ACC112 (cell line): ENCODE measurements at regions not wholly inside any gene's neighbourhood (a gene's known extent, or its start where the extent isn't known, plus 50 kb on each side); places are given as distances from the start of the nearest gene placed in this dataset.
"Not testable (repeated sequence)": the region's sequence is repeated elsewhere in the genome, so short reads cannot be mapped to it uniquely, and the experiment has no call there.

ENCODE experiments used
- H2AFZ ChIP-seq: fragments of 200-600 bp; sonication (generic); one replicate; pipeline ENCODE4 v1.6.0; 2017; ENCODE audit warnings: antibody characterized with exemption, low read length; ENCODE audit not compliant: unreplicated experiment
- H3K27ac ChIP-seq: fragments of 200-600 bp; sonication (generic); 2 replicates; pipeline ENCODE4 v1.5.1; 2014; ENCODE audit warnings: low read depth, mild to moderate bottlenecking, antibody characterized with exemption, low read length, moderate library complexity
- H3K27me3 ChIP-seq: fragments of 200-600 bp; sonication (generic); 2 replicates; pipeline ENCODE4 v1.6.1; 2014; ENCODE audit warnings: mild to moderate bottlenecking, antibody characterized with exemption, low read length, moderate library complexity, mixed read lengths; ENCODE audit not compliant: insufficient read depth
- H3K36me3 ChIP-seq: fragments of 200-600 bp; sonication (generic); 2 replicates; pipeline ENCODE4 v1.6.1; 2016; ENCODE audit warnings: mild to moderate bottlenecking, antibody characterized with exemption, low read length, moderate library complexity, mixed read lengths; ENCODE audit not compliant: insufficient read depth
- H3K4me1 ChIP-seq: fragments of 200-600 bp; sonication (generic); one replicate; pipeline ENCODE4 v1.6.1; 2016; ENCODE audit warnings: low read length, mixed read lengths; ENCODE audit not compliant: insufficient read depth, unreplicated experiment, control insufficient read depth
- H3K4me3 ChIP-seq: fragments of 200-600 bp; sonication (generic); 2 replicates; pipeline ENCODE4 v1.5.1; 2014; ENCODE audit warnings: mild to moderate bottlenecking, low read depth, low read length
- H3K79me2 ChIP-seq: fragments of 200-600 bp; sonication (generic); one replicate; pipeline ENCODE4 v1.6.0; 2016; ENCODE audit warnings: low read length; ENCODE audit not compliant: control insufficient read depth, unreplicated experiment, insufficient read depth

DNA sequence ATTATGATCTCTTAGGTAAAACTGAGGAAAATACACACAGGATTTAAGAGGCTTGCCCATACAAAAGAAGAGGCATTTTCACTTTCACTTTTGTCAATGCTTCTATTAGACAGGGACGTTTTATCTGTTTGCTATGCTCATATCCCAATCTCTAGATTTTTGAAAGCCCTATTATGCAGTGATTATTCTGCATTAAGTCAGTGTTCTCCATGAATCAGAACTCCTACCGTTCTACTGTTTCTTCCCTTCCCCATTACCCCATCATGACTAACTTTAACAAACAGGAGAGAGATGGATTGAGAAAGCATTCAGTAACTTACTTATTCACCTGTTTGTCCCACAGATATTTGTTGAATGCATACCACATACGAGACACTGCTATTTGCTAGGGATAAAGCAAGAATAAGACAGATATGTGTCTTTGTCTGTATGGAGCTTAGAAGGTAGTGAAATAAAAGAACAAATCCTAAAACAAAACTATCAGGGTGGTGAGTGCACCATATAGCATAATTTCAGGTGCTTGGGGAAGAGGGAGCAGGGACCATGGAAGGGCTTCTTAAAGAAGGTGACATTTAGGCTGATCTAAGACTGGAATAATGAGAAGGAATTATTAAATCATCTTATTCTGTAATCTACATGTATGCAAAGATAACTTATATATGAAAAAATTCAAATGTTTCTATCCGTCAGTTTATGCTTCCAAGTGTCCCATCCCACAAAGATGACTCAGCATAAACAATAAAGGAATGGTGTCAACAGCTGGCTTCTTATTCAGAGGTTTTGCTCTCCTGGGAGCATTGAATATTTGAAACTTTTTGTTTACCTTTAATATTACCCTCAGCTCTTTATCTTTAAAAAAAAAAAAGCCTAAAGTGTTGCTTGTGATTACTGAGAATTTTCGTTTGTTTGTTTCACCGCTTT is 328.1 kb downstream of the HINT1 start:
- H3K36me3 ChIP-seq, result no peaks in the 10 kb centered on the region
- H3K27me3 ChIP-seq, result no peaks in the 10 kb centered on the region
- H2AFZ ChIP-seq, result peak overlapping the region; percentile 93
- peak overlapping the region; percentile 12 for H3K27ac ChIP-seq
- no peaks in the 10 kb centered on the region for H3K79me2 ChIP-seq
- H3K4me3 ChIP-seq, result peak overlapping the region; percentile 83
- peaks cover 7% of the 10 kb centered on the region for H3K4me1 ChIP-seq

DNA sequence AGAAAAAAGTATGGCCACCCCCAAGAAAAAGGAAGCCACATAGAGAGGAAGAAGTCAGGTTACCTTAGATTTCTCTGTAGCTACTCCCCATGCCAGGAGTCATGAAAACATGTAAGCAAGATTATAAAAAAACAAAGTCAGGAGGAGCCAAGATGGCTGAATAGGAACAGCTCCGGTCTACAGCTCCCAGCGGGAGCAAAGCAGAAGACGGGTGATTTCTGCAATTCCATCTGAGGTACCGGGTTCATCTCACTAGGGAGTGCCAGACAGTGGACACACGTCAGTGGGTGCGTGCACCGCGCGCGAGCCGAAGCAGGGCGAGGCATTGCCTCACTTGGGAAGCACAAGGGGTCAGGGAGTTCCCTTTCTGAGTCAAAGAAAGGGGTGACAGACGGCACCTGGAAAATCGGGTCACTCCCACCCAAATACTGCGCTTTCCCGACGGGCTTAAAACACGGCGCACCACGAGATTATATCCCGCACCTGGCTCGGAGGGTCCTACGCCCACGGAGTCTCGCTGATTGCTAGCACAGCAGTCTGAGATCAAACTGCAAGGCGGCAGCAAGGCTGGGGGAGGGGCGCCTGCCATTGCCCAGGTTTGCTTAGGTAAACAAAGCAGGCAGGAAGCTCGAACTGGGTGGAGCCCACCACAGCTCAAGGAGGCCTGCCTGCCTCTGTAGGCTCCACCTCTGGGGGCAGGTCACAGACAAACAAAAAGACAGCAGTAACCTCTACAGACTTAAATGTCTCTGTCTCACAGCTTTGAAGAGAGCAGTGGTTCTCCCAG is 347.3 kb downstream of the HINT1 start:
- not testable (repeated sequence) for H2AFZ ChIP-seq, H3K27me3 ChIP-seq, H3K4me3 ChIP-seq, H3K36me3 ChIP-seq, H3K79me2 ChIP-seq, H3K4me1 ChIP-seq, H3K27ac ChIP-seq

DNA sequence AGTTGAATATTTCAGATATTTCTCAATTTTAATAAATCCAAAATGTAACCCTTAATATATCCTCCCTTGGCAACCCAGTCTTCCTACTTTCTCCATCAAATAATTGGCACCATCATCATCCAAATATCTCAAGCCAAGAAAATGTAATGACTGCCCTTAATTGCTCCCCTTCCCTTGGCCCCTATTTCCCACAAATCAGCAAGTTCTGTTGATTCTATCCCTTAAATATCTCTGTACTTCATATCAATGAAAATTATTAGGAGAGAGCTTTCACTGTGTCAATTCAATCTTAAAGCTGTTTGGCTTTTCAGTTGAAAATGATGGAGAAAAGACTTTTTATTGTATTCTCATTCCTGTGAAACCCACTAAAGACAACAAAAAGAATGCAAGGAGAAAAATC is 349.8 kb downstream of the HINT1 start:
- Histone ChIP-seq H3K79me2 (no peaks in the 10 kb centered on the region), H2AFZ (no peak overlapping the region), H3K27ac (no peak overlapping the region), H3K36me3 (no peaks in the 10 kb centered on the region), H3K4me1 (no peaks in the 10 kb centered on the region), H3K27me3 (peaks cover 10% of the 10 kb centered on the region; the same call in 1 of the 2 replicates), H3K4me3 (no peak overlapping the region)

DNA sequence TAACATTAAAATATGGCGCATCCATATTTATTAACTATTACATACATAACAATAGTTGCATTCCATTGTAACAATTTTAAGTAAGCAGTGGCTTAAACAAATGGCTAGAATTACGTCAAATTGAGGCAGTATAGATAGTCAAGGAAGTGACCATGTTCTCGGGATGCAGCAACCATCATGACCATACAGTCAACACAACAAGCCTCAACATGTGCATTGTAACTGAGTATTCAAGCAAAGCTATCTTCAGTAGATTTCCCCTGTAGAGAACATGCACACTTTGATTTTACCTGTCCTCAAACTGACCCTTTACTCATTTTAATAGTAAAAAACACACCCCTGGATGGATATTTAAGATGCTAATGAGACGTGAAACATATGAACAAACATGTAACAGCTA is 356.4 kb downstream of the HINT1 start:
- no peak overlapping the region for H3K4me3 ChIP-seq
- peaks cover 10% of the 10 kb centered on the region; the same call in 1 of the 2 replicates for H3K27me3 ChIP-seq
- no peak overlapping the region for H2AFZ ChIP-seq
- no peaks in the 10 kb centered on the region for H3K79me2 ChIP-seq
- H3K4me1 ChIP-seq, result no peaks in the 10 kb centered on the region
- no peak overlapping the region for H3K27ac ChIP-seq
- no peaks in the 10 kb centered on the region for H3K36me3 ChIP-seq

DNA sequence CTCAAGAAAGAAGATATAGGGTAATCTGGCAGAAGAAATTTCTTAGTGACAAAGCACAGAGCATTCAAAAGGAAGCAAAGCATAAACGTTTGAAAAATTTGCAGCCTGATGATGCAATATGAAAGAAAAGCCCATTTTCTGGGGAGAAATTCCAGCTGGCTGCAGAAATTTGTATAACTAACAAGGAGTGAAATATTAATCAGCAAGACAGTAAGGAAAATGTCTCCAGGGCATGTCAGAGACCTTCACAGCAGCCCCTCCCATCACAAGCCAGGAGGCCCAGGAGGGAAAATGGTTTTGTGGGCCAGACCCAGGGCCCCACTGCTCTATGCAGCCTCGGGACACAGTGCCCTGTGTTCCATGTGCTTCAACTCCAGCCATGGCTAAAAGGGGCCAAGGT is 359.4 kb downstream of the HINT1 start:
- Histone ChIP-seq H3K27ac (no peak overlapping the region), H3K27me3 (peaks cover 3% of the 10 kb centered on the region; the same call in 1 of the 2 replicates), H3K4me1 (no peaks in the 10 kb centered on the region), H3K36me3 (no peaks in the 10 kb centered on the region), H3K79me2 (no peaks in the 10 kb centered on the region), H2AFZ (no peak overlapping the region), H3K4me3 (no peak overlapping the region)

DNA sequence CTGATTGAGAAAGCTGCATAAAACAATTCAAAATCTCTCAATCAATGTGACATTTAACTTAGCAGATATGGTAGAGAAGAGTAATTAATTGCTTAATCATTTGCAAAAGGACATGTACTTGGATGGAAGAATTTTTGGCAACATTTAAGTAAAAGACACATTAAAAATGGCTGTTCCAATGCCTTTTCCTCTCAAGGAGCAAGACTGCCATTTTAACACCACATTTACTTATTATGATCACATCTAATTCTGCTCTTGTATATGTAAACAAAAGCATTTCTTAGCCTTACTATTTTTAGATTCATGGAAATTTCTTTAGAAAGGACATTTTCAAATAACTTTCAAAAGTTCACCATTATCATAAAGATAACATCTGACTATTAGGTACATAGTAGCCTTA is 360.0 kb downstream of the HINT1 start:
- H3K27me3 ChIP-seq, result no peaks in the 10 kb centered on the region
- H3K79me2 ChIP-seq, result no peaks in the 10 kb centered on the region
- no peak overlapping the region for H2AFZ ChIP-seq
- no peak overlapping the region for H3K4me3 ChIP-seq
- no peaks in the 10 kb centered on the region for H3K36me3 ChIP-seq
- no peaks in the 10 kb centered on the region for H3K4me1 ChIP-seq
- no peak overlapping the region for H3K27ac ChIP-seq

DNA sequence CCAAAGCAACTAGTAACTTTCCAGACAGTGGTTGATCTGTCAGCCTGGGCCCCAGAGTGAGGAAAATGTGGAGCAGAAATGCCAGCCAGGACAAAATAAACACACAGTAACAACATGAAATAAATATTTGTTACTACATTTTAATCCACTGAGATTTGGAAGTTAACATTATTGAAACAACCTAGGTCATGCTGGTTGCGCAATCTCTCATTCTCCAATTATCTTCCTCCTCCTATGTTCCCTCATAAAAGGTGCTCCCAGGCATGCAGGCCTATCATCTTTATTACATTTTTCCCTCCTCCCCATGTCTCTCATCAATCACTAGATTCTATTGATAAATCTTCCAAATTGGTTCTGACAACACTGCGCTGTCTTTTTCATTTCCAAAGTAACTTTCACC is 363.1 kb downstream of the HINT1 start:
- Histone ChIP-seq H3K36me3 (no peaks in the 10 kb centered on the region), H3K79me2 (no peaks in the 10 kb centered on the region), H3K27me3 (no peaks in the 10 kb centered on the region), H3K4me3 (no peak overlapping the region), H2AFZ (no peak overlapping the region), H3K4me1 (no peaks in the 10 kb centered on the region), H3K27ac (no peak overlapping the region)

DNA sequence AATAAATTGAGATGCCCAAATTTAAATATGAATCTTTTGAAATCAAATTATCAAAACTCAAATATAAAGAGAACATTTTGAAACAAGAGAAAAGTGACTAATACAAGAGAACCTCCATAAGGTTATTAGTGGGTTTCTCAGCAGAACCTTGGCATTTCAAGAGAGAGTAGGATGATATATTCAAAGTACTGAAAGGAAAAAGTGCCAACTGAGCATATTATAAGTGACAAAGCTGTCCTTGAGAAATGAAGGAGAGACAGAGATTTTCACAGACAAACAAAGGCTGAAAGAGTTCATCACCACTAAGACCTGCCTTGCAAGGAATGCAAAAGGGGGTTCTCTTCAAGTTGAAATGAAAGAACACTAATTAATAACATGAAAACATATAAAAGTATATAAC is 366.0 kb downstream of the HINT1 start:
- no peak overlapping the region for H2AFZ ChIP-seq
- H3K36me3 ChIP-seq, result no peaks in the 10 kb centered on the region
- H3K79me2 ChIP-seq, result no peaks in the 10 kb centered on the region
- H3K4me1 ChIP-seq, result no peaks in the 10 kb centered on the region
- H3K27ac ChIP-seq, result no peak overlapping the region
- no peak overlapping the region for H3K4me3 ChIP-seq
- no peaks in the 10 kb centered on the region for H3K27me3 ChIP-seq

DNA sequence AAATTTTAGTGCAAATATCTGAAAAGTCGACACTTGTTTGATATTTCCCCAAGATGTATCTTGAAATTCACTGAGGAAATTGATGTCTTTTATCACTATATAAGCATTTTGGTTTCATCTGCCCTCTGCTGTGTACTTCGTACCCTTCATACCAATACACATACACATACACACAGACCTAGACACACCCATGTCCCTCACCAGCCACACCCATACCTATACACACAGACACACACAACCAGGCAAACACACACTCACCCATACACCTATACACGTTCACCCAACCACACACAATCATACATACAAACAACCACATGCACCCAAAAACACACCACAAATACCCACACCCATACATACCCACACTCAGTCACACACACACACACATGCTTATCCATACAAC is 367.8 kb downstream of the HINT1 start:
- H2AFZ ChIP-seq, result no peak overlapping the region
- H3K27me3 ChIP-seq, result no peaks in the 10 kb centered on the region
- H3K79me2 ChIP-seq, result no peaks in the 10 kb centered on the region
- H3K27ac ChIP-seq, result no peak overlapping the region
- H3K4me1 ChIP-seq, result no peaks in the 10 kb centered on the region
- H3K36me3 ChIP-seq, result no peaks in the 10 kb centered on the region
- no peak overlapping the region for H3K4me3 ChIP-seq

DNA sequence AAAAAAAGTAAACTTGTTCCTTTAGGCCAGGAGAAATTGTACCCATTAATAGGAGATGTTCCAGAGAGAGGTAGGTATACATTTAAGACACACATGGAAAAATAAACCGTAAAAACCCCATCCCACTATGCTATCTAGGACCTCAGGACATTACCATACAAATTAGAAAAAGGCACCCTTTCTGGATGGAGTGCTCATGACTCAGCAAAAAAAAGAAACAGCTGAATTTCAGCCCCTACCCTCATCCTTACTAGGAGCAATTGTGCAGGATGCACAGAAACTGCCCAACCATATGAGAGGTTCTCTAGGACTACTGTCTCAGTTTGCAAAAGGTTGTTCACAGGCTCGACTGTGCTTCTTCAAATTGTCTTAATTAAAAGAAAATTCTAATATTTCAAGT is 368.2 kb downstream of the HINT1 start:
- H3K36me3 ChIP-seq, result no peaks in the 10 kb centered on the region
- H3K79me2 ChIP-seq, result no peaks in the 10 kb centered on the region
- no peak overlapping the region for H2AFZ ChIP-seq
- no peaks in the 10 kb centered on the region for H3K4me1 ChIP-seq
- H3K27me3 ChIP-seq, result no peaks in the 10 kb centered on the region
- H3K4me3 ChIP-seq, result no peak overlapping the region
- H3K27ac ChIP-seq, result no peak overlapping the region

DNA sequence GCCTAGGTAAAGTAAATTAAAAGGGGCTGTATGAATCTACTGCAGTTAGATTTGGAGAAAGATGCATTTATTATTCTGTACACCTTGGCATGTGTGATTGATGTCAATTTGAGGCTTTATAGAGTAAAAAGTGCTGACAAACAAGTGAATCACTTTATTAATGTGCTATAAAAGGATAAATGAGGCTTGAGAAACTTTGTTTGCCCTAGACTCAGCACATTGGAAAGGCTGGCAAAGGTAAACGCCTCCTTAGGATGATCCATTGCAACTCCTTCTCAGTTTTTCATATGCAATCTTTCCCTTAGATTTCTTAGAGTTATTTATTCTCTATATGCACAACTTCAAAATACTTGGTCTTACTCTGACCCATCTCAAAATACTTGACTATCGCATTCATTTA is 369.0 kb downstream of the HINT1 start:
- no peaks in the 10 kb centered on the region for H3K27me3 ChIP-seq
- H3K79me2 ChIP-seq, result no peaks in the 10 kb centered on the region
- H2AFZ ChIP-seq, result no peak overlapping the region
- no peak overlapping the region for H3K4me3 ChIP-seq
- H3K36me3 ChIP-seq, result no peaks in the 10 kb centered on the region
- H3K4me1 ChIP-seq, result no peaks in the 10 kb centered on the region
- H3K27ac ChIP-seq, result no peak overlapping the region
